Lower leg skin (tissue), 3 donors: ENCODE measurements at regions not wholly inside any gene's neighbourhood (a gene's known extent, or its start where the extent isn't known, plus 50 kb on each side); places are given as distances from the start of the nearest gene placed in this dataset.

ENCODE experiments used
- CTCF ChIP-seq, 3 donors: fragments of 450-650 bp; IDR thresholded peaks; one replicate each; pipeline ENCODE4 v1.5.1; 2016; ENCODE audit warnings: antibody characterized with exemption in 3 of 3, mild to moderate bottlenecking in 3 of 3, moderate library complexity in 2 of 3
- POLR2A ChIP-seq, 2 donors: fragments of 450-650 bp; IDR thresholded peaks; one replicate each; pipeline ENCODE4 v1.6.1; 2016 to 2017; ENCODE audit warnings: antibody characterized with exemption in 2 of 2, mild to moderate bottlenecking in 1 of 2, moderate library complexity in 1 of 2

DNA sequence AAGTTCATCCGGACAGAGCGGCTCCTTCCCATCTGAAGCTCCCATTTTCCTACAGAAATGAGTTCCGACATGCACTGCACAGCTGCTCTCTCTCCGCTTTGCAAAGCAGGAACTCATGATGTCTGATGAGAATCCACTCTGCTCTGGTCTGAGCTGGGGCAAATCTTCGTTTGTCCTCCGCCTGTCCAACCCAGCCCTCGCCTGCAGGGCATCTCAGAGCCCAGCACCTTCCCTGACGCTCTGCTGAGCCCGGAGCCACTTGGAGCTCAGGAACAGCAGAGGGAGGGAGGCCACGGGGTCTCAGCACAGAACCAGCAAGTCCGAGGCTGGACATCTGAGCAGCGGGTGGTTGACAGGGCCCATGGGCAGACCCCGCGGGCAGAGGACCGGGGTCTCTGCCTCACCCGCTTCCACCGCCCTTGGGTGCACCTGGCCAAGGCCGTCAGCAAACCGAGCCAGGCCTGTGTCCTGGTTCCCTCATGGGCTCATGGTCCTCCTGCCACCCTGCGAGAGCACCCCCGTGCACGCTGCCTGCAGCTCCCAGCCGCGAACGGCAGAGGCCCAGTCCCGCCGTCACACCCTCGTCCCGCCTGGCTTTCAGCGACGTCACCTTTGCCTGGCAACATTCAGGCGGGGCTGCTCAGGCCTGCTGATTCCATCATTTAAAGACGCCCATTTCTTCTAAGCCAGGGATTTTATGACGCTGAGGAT, 78.5 kb upstream of the BHLHE23 start:
- TF ChIP-seq CTCF (IDR thresholded peaks at IDR 0.05) (no peak), POLR2A (IDR thresholded peaks at IDR 0.05) (no peak)
